NOMO-1 (cell line): ENCODE measurements at regions not wholly inside any gene's neighbourhood (a gene's known extent, or its start where the extent isn't known, plus 50 kb on each side); places are given as distances from the start of the nearest gene placed in this dataset.

Source experiments
- DNase-seq, 2 experiments: peaks; one replicate each; lab custom pipeline; 2025; ENCODE audit not compliant: unreplicated experiment in 2 of 2; lab: John Stamatoyannopoulos, UW

DNA sequence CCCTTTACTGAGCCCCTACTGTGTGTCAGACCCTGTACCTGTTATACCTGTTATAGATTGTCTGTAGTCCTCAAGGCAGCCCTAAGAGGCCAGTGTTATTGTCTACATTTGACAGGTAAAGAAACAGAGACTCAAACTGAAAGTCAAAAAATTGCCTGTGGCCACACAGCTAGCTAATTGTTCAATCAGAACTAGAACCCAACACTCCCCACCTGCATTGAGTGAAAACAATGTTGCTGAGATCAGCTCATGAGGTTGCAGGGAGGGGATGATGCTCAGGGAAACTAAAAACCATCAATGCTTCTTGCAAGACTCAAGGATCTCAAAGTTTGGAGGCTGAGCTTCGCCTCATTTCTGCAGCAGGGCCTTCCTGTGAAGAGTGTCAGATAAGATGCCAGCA lies 109.5 kb upstream of the LMO4 start:
- no peak for DNase-seq

DNA sequence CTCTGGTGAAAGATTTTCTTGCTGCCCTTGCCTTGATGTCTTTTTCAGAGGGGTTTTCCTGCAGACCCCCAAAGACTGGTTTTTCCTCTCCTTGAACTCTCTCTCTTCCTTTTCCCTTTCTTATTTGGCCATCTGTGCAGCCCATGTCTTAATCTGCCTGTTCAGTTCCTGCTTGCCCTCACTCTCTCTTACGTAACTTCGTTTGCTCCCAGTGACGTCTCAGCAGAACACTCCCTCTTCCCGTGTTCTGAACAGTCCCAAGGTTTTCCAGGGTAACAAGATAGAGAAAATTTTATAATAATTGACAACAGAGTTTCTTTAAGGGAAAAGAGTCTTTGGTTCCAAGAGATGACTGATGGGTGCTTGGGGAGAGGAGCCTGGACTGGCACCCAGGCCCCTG lies 109.1 kb upstream of the LMO4 start:
- peak in 1 of 2 experiments; percentile 16 for DNase-seq

DNA sequence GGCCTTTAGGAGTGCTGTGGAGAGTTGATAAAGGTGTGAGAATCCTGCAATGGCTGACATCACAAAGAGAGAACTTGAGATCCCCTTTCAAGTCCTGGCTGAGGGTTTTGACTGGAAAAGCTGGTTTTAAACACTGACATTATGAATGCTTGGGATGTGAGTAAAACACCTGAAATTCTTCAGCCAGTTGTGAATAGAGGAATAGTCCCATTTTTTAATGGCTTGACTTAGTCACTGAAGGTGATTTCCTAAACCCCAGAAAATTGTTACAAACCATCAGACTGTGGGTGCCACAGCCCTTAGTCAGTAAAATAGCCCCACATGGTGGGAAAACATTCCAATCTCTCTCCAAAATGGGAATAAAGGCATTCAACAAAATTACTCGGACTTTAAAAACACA lies 107.7 kb upstream of the LMO4 start:
- DNase-seq = no peak

GRCh38 chr1:87224201-87224600 lies 104.5 kb upstream of the LMO4 start:
- DNase-seq = no peak

GRCh38 chr1:87225171-87225570 lies 103.5 kb upstream of the LMO4 start:
- DNase-seq = no peak

DNA sequence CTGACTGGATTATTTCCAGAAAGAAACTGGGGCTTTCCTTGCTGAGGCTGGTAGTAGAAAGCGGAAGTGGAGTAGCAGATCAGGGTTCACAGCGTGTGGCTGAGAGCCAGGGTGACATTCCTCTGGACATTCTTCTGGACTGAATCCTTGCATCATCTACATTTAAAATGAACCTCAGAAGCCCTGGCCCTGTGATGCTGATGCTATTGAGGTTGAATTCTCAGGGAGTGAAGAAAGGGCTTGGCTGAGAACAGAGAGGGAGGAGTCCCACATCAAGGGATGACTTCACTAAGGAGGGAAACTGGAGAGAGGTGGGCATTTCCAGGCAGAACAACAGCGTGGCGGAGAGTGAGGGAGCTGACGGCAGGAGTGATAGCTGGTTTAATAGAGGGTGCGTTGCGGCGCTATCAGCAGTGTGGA lies 102.3 kb upstream of the LMO4 start:
- peak; percentile 4 to 46 for DNase-seq

DNA sequence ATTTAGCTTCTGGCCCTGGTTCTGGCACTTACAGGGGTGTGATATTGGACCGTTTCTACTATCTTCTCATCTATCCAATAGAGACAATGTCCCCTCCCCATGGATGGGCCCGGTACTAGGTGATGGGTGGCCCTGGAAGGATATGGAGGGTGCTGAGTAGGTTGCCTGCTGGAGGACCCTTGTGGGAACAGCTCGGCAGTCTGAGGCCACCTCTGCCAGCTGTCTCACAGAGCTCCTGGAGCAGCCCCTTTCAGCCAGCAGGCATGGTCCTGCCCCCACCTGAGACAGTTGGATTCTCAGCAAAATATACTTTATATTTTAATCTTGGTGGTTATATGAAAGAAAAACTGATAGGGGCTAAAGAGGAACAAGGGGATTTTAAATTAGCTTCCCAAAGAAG lies 101.0 kb upstream of the LMO4 start:
- DNase-seq = no peak

GRCh38 chr1:87230501-87230900 lies 98.2 kb upstream of the LMO4 start:
- no peak for DNase-seq

- DNase-seq = peak; percentile 35 to 46
These were observed 96.8 kb upstream of the LMO4 start for GRCh38 chr1:87231703-87232367.

DNA sequence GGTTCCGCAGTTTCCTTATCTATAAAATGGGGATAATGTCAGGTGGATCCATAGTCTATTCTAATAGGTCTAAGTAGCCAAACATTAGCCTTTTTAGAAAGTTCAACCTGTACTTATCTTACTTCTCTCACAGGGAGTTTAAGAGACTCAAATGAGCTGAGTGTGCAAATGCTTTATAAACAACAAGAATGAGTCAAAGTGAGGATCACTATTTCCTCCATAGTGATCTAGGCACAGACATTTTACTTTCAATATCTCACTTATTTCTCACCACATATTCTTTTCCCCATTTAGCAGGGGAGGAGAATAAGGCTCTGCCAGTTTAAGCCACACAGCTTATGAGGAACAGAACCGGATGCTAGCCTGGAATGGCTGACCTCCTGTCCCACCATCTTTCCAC lies 92.1 kb upstream of the LMO4 start:
- no peak for DNase-seq

- DNase-seq = no peak
These were observed 88.6 kb upstream of the LMO4 start for GRCh38 chr1:87239997-87240605.

GRCh38 chr1:87240661-87241285 lies 87.9 kb upstream of the LMO4 start:
- DNase-seq = no peak

- no peak for DNase-seq
These were observed 86.1 kb upstream of the LMO4 start for GRCh38 chr1:87242445-87243185.

DNA sequence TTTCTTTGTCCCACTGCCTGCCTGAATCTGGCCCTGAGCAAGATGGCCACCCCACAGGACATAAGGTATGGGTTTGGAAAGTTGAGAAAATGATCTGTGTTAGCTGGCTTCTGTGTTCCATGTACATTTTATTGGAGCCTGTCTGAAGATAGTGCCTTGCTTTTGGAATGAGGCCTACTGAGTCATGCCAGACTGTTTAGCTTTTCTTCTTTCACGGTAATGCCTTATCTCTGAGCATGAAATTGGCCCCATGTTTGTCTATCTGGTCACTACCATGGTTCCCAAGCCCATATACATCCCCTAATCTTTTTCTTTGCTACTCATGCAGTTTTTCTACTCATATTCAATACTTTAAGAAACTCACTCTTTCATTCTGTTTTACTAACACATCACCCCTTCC lies 85.1 kb upstream of the LMO4 start:
- no peak for DNase-seq

GRCh38 chr1:87246436-87246835 lies 82.2 kb upstream of the LMO4 start:
- no peak for DNase-seq

DNA sequence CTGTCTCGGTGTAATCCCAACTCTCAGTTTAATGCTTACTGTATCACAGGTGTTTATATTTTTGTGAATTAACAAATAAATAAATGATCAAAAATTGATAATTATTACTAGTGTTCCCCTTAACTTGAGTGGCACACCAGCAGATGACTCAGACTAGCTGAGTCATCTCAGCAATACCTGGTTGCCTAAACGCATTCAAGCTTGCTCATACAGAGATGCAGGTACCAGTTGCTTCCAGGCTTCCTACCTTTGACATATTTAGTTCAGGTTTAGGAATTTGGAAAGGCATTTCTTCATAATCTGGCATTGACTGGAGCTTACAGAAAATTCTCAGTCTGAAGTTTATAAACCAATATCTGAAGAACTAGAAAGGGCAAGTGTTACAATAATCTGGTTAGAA lies 78.9 kb upstream of the LMO4 start:
- no peak for DNase-seq

DNA sequence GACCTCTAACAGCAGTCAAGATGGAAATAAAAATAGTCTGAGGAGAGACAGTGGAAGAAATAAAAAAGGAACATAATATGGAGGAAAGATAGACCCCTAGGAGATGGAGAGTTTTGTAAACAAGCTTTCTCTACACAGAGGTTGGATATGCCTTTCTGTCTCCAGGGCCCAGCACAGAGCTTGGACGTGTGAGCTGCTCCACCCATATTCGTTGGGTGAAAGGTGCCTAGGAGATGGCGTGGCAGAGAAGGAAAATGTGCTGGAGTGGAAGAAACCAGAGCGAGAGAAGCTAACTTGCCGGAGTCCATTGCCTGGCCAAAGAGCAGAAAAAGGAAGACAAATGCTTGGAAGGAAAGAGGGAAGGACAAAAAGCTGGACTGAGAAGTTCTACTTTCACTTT lies 78.3 kb upstream of the LMO4 start:
- peak; percentile 4 to 22 for DNase-seq

- DNase-seq = no peak
These were observed 76.3 kb upstream of the LMO4 start for GRCh38 chr1:87252406-87252805.

DNA sequence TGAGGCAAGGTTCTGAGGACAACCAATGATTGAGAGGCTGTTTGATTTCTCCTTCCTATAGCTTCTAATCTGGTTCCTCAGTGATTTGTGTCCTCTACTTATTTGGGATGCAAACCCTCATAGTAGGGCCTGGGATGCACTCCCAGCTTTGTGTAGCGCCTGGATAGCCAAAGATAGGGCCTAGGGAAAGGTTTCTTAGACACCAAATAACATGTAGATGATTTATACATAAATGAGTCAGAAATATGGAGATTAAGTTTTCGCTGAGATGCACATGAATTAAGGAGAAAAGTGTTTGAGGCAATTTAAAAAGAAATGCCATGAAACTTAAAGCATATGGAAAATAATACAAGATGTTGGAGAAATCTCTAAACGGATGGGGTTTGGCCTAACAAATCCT lies 66.0 kb upstream of the LMO4 start:
- no peak for DNase-seq

- DNase-seq = no peak
These were observed 65.4 kb upstream of the LMO4 start for GRCh38 chr1:87263281-87263680.

GRCh38 chr1:87263785-87264184 lies 64.9 kb upstream of the LMO4 start:
- no peak for DNase-seq

DNA sequence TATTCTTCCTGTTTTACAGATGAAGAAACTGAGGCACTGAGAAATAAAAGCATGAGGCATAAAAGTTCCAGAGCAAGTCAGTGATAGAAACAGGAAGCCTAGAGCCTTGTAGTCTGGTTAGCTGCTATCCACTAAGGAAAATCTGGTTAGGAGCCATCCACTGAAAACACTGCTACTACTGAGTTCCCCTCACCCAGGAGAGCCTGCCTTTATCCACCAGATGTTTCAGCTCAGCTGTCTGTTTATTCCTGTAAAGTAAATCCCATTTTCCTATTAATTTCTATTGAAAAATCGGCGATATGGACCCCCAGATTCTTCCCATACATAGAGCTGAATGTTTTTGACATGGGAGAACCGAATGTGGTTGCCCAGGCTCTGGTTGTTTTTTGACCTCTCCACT lies 63.7 kb upstream of the LMO4 start:
- no peak for DNase-seq
